ENCODE measurements at regions not wholly inside any gene's neighbourhood (a gene's known extent, or its start where the extent isn't known, plus 50 kb on each side); places are given as distances from the start of the nearest gene placed in this dataset.
A peak's percentile ranks its signal among the peaks of the same experiment; 100 is the strongest.

DNA sequence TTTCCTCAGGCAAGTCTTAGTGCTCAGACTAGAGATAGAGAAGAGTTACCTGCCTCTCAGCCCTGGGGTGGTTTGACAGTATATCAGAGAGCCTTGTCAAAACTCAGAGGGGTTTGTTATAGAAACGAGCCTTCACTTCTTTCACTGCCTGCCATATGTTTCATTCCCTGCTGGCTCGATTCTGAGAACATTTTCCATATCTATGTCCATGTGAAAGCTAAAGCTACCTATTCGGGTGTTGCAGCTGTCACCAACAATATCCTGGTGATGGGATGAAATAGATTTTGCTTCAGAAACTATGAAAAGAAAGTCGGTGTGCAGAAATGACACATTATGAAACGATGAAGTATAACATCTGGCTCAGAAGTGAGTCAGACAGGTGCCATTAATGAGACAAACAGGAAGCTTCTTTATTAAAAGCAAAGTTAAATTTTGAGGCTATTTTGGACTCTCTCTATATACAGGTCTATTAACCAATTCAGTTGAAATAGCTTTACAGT is 56.1 kb upstream of the TANK start:
- no peak overlapping the region for H3K4me3 ChIP-seq (ENCODE audit: low read depth, low read length)
- no peak for DNase-seq (ENCODE audit: low read depth)
- TF ChIP-seq, protein P1, sequence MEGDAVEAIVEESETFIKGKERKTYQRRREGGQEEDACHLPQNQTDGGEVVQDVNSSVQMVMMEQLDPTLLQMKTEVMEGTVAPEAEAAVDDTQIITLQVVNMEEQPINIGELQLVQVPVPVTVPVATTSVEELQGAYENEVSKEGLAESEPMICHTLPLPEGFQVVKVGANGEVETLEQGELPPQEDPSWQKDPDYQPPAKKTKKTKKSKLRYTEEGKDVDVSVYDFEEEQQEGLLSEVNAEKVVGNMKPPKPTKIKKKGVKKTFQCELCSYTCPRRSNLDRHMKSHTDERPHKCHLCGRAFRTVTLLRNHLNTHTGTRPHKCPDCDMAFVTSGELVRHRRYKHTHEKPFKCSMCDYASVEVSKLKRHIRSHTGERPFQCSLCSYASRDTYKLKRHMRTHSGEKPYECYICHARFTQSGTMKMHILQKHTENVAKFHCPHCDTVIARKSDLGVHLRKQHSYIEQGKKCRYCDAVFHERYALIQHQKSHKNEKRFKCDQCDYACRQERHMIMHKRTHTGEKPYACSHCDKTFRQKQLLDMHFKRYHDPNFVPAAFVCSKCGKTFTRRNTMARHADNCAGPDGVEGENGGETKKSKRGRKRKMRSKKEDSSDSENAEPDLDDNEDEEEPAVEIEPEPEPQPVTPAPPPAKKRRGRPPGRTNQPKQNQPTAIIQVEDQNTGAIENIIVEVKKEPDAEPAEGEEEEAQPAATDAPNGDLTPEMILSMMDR (conservative IDR thresholded peaks at IDR 0.05; ENCODE audit: low read depth, low read length) = no peak

DNA sequence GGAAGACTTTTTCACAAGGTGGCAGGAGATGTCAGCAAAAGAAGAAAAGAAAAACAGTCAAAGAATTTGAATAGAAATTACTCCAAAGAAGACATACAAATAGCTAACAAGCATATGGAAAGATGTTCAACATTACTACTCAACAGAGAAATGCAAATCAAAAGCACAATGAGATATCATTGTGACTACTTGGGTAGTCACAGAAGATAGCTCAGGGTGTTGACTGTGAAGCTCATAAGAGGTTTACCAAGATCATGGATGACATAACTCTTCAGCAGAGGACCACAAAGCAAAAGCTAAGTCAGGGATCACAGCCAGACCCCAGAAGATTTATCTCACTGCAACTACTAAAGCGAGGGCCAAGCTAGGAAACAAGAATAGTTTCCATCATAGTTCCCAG is 53.0 kb upstream of the TANK start:
- TF ChIP-seq, protein P1 (conservative IDR thresholded peaks at IDR 0.05; ENCODE audit: low read depth, low read length) = no peak
- no peak overlapping the region for H3K4me3 ChIP-seq (ENCODE audit: low read depth, low read length)
- peak; percentile 16 for DNase-seq (ENCODE audit: low read depth)

All from choroid plexus epithelial cell (primary cell).